ENCODE measurements at regions not wholly inside any gene's neighbourhood (a gene's known extent, or its start where the extent isn't known, plus 50 kb on each side); places are given as distances from the start of the nearest gene placed in this dataset.
"Not testable (repeated sequence)": the region's sequence is repeated elsewhere in the genome, so short reads cannot be mapped to it uniquely, and the experiment has no call there.

DNA sequence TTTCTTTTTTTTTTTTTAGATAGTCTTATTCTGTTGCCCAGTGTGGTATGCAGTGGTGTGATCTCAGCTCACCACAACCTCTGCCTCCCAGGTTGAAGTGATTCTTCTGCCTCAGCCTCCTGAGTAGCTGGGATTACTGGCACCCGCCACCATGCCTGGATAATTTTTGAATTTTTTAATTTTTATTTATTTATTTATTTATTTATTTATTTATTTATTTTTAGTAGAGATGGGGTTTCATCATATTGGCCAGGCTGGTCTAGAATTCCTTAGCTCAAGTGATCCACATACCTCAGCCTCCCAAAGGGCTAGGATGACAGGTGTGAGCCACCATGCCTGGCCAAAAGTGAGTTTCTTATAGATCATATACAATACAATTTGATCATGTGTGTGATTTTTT, 395.9 kb upstream of the IRX2 start:
- TF ChIP-seq, protein P1, sequence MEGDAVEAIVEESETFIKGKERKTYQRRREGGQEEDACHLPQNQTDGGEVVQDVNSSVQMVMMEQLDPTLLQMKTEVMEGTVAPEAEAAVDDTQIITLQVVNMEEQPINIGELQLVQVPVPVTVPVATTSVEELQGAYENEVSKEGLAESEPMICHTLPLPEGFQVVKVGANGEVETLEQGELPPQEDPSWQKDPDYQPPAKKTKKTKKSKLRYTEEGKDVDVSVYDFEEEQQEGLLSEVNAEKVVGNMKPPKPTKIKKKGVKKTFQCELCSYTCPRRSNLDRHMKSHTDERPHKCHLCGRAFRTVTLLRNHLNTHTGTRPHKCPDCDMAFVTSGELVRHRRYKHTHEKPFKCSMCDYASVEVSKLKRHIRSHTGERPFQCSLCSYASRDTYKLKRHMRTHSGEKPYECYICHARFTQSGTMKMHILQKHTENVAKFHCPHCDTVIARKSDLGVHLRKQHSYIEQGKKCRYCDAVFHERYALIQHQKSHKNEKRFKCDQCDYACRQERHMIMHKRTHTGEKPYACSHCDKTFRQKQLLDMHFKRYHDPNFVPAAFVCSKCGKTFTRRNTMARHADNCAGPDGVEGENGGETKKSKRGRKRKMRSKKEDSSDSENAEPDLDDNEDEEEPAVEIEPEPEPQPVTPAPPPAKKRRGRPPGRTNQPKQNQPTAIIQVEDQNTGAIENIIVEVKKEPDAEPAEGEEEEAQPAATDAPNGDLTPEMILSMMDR (IDR thresholded peaks at IDR 0.05) = not testable (repeated sequence)
- TF ChIP-seq POLR2AphosphoS5, POLR2A (IDR thresholded peaks at IDR 0.05): not testable (repeated sequence)
